Nephron (organoid): ENCODE measurements at regions not wholly inside any gene's neighbourhood (a gene's known extent, or its start where the extent isn't known, plus 50 kb on each side); places are given as distances from the start of the nearest gene placed in this dataset.

Source experiments
- H3K27ac Mint-ChIP-seq, 3 experiments: 2 replicates each; pipeline ENCODE4 v1.8.0; 2020; ENCODE audit warnings: mixed read lengths in 3 of 3, mild to moderate bottlenecking in 2 of 3, moderate library complexity in 1 of 3
- H3K27me3 Mint-ChIP-seq: 2 replicates; pipeline ENCODE4 v1.8.0; 2021; ENCODE audit warnings: low read depth, mild to moderate bottlenecking, moderate library complexity, mixed read lengths
- H3K36me3 Mint-ChIP-seq: 2 replicates; pipeline ENCODE4 v1.8.0; 2020; ENCODE audit warnings: low read depth, mixed read lengths
- H3K4me1 Mint-ChIP-seq: 2 replicates; pipeline ENCODE4 v1.8.0; 2020; ENCODE audit warnings: mixed read lengths
- H3K4me3 Mint-ChIP-seq, 3 experiments: 2 replicates each; pipeline ENCODE4 v1.8.0; 2020; ENCODE audit warnings: mild to moderate bottlenecking in 3 of 3, mixed read lengths in 3 of 3, moderate library complexity in 2 of 3
- H3K9me3 Mint-ChIP-seq: 2 replicates; pipeline ENCODE4 v1.8.0; 2020; ENCODE audit warnings: mixed read lengths
- CTCF ChIP-seq, 3 experiments: fragments of 200-600 bp; sonication (generic); IDR thresholded peaks; one replicate each; pipeline ENCODE4 v1.5.0; 2021; ENCODE audit warnings: antibody characterized with exemption in 3 of 3; ENCODE audit not compliant: unreplicated experiment in 3 of 3

GRCh38 chr18:69109686-69110085 lies 291.0 kb upstream of the DOK6 start:
- no peaks in the 10 kb centered on the region for H3K9me3 Mint-ChIP-seq
- H3K4me3 Mint-ChIP-seq = no peak overlapping the region
- no peak overlapping the region for H3K27ac Mint-ChIP-seq
- H3K4me1 Mint-ChIP-seq = no peaks in the 10 kb centered on the region
- TF ChIP-seq CTCF (IDR thresholded peaks at IDR 0.05; ENCODE audit: unreplicated experiment in 3 of 3) = no peak
- H3K27me3 Mint-ChIP-seq = no peaks in the 10 kb centered on the region
- H3K36me3 Mint-ChIP-seq = no peaks in the 10 kb centered on the region

GRCh38 chr18:69120833-69121232 lies 279.9 kb upstream of the DOK6 start:
- no peaks in the 10 kb centered on the region for H3K4me1 Mint-ChIP-seq
- no peaks in the 10 kb centered on the region for H3K9me3 Mint-ChIP-seq
- TF ChIP-seq CTCF (IDR thresholded peaks at IDR 0.05; ENCODE audit: unreplicated experiment in 3 of 3) = no peak
- H3K27me3 Mint-ChIP-seq = no peaks in the 10 kb centered on the region
- no peak overlapping the region for H3K27ac Mint-ChIP-seq
- H3K36me3 Mint-ChIP-seq = no peaks in the 10 kb centered on the region
- no peak overlapping the region for H3K4me3 Mint-ChIP-seq

- Mint-ChIP-seq H3K9me3 (no peaks in the 10 kb centered on the region), H3K4me3 (no peak overlapping the region), H3K36me3 (no peaks in the 10 kb centered on the region), H3K4me1 (peaks cover 11% of the 10 kb centered on the region), H3K27me3 (no peaks in the 10 kb centered on the region), H3K27ac (no peak overlapping the region)
- TF ChIP-seq CTCF (IDR thresholded peaks at IDR 0.05; ENCODE audit: unreplicated experiment in 3 of 3) = no peak
These were observed 277.3 kb upstream of the DOK6 start for GRCh38 chr18:69123421-69123820.

GRCh38 chr18:69127873-69128500 lies 272.7 kb upstream of the DOK6 start:
- Mint-ChIP-seq H3K9me3 (no peaks in the 10 kb centered on the region), H3K36me3 (no peaks in the 10 kb centered on the region), H3K27me3 (no peaks in the 10 kb centered on the region), H3K4me1 (peaks cover 22% of the 10 kb centered on the region), H3K4me3 (peak overlapping the region in 1 of 3 experiments; percentile 19), H3K27ac (peak overlapping the region; percentile 34 to 75 (median 74))
- TF ChIP-seq CTCF (IDR thresholded peaks at IDR 0.05; ENCODE audit: unreplicated experiment in 3 of 3) = no peak

- Mint-ChIP-seq H3K27ac (peak overlapping the region; percentile 34 to 75 (median 74)), H3K4me1 (peaks cover 22% of the 10 kb centered on the region), H3K27me3 (no peaks in the 10 kb centered on the region), H3K9me3 (peaks cover 3% of the 10 kb centered on the region), H3K4me3 (peak overlapping the region in 1 of 3 experiments; percentile 19), H3K36me3 (no peaks in the 10 kb centered on the region)
- TF ChIP-seq CTCF (IDR thresholded peaks at IDR 0.05; ENCODE audit: unreplicated experiment in 3 of 3) = no peak
These were observed 272.1 kb upstream of the DOK6 start for GRCh38 chr18:69128566-69128965.

- Mint-ChIP-seq H3K27ac (peak overlapping the region; percentile 34 to 75 (median 74)), H3K27me3 (no peaks in the 10 kb centered on the region), H3K4me3 (peak overlapping the region in 1 of 3 experiments; percentile 17), H3K4me1 (peaks cover 22% of the 10 kb centered on the region), H3K9me3 (peaks cover 3% of the 10 kb centered on the region), H3K36me3 (no peaks in the 10 kb centered on the region)
- TF ChIP-seq CTCF (IDR thresholded peaks at IDR 0.05; ENCODE audit: unreplicated experiment in 3 of 3) = no peak
These were observed 271.7 kb upstream of the DOK6 start for GRCh38 chr18:69128978-69129377.
